ENCODE measurements at regions not wholly inside any gene's neighbourhood (a gene's known extent, or its start where the extent isn't known, plus 50 kb on each side); places are given as distances from the start of the nearest gene placed in this dataset.

DNA sequence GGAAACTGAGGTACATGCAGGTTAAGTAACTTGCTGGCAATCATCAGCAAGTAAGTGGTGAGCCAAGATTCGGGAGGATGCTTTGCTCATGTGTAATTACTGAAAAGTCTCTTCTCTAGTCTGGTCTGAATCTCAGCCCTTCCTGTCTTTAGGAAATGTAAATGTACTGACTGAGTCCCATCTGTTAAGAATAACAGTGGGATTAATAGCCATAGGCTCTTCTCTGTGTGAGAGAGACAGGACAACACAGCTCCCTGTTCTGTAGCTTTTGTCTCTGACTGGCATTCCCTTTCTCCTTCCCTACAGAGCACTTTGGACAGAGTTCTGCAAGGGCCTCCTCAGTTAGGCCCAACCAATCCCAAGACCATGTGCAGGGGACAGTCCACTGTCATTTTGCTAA lies 131.3 kb upstream of the OGFRL1 start:
- TF ChIP-seq TAF1 (IDR thresholded peaks at IDR 0.05; ENCODE audit: borderline replicate concordance, insufficient read depth, low read length) = no peak
- no peak for TF ChIP-seq FOXP2 (optimal IDR thresholded peaks at IDR 0.05; ENCODE audit: borderline replicate concordance, extremely low read depth, extremely low read length, insufficient read depth)
- TF ChIP-seq, protein P1, sequence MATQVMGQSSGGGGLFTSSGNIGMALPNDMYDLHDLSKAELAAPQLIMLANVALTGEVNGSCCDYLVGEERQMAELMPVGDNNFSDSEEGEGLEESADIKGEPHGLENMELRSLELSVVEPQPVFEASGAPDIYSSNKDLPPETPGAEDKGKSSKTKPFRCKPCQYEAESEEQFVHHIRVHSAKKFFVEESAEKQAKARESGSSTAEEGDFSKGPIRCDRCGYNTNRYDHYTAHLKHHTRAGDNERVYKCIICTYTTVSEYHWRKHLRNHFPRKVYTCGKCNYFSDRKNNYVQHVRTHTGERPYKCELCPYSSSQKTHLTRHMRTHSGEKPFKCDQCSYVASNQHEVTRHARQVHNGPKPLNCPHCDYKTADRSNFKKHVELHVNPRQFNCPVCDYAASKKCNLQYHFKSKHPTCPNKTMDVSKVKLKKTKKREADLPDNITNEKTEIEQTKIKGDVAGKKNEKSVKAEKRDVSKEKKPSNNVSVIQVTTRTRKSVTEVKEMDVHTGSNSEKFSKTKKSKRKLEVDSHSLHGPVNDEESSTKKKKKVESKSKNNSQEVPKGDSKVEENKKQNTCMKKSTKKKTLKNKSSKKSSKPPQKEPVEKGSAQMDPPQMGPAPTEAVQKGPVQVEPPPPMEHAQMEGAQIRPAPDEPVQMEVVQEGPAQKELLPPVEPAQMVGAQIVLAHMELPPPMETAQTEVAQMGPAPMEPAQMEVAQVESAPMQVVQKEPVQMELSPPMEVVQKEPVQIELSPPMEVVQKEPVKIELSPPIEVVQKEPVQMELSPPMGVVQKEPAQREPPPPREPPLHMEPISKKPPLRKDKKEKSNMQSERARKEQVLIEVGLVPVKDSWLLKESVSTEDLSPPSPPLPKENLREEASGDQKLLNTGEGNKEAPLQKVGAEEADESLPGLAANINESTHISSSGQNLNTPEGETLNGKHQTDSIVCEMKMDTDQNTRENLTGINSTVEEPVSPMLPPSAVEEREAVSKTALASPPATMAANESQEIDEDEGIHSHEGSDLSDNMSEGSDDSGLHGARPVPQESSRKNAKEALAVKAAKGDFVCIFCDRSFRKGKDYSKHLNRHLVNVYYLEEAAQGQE (IDR thresholded peaks at IDR 0.05; ENCODE audit: insufficient read depth in 1 of 2, low read depth in 2 of 2, low read length in 2 of 2) = no peak

DNA sequence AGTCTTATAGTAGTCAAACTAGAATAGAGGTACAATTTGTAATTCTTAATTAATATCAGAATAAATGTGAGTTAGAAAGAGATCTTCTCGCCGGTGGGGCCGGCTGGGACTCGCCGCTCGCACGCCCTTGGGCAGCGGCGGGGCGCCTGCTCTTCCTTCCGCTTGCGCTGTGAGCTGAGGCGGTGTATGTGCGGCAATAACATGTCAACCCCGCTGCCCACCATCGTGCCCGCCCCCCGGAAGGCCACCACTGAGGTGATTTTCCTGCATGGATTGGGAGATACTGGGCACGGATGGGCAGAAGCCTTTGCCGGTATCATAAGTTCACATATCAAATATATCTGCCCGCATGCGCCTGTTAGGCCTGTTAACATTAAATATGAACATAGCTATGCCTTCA lies 123.7 kb upstream of the OGFRL1 start:
- TF ChIP-seq FOXP2 (optimal IDR thresholded peaks at IDR 0.05; ENCODE audit: borderline replicate concordance, extremely low read depth, extremely low read length, insufficient read depth) = no peak
- TF ChIP-seq TAF1 (IDR thresholded peaks at IDR 0.05; ENCODE audit: borderline replicate concordance, insufficient read depth, low read length) = no peak
- TF ChIP-seq, protein P1 (IDR thresholded peaks at IDR 0.05; ENCODE audit: insufficient read depth in 1 of 2, low read depth in 2 of 2, low read length in 2 of 2) = no peak
- no peak for TF ChIP-seq POLR2AphosphoS5 (IDR thresholded peaks at IDR 0.05; ENCODE audit: low read depth, low read length)
- no peak for TF ChIP-seq SIN3A (IDR thresholded peaks at IDR 0.05; ENCODE audit: borderline replicate concordance, insufficient read depth, low read length)

DNA sequence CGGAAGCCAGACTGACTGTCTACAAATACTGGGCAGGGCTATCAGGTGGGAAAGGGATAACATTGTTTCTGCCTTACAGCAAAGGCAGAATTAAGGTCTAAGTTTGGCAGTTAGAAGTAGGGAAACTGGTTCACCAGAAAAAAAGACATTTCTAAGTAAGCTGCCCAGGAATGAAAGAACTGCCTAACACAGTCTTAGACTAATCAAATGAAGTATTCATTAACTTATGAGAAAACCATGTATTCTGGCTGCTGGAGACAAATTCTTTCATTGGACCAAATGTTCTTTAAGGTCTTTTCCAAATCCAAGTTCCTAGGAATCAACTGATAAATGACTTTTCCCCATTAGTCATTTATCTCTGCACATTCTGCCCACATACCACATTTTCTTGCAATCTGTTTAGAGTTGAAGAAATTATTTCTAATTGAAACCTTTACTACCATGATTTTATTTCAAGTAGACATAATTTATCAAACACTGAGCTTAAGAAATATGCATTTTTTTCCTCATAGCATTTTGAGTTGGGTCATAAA lies 120.3 kb upstream of the OGFRL1 start:
- TF ChIP-seq, protein P1 (IDR thresholded peaks at IDR 0.05; ENCODE audit: insufficient read depth in 1 of 2, low read depth in 2 of 2, low read length in 2 of 2) = no peak
- TF ChIP-seq TAF1 (IDR thresholded peaks at IDR 0.05; ENCODE audit: borderline replicate concordance, insufficient read depth, low read length) = no peak

DNA sequence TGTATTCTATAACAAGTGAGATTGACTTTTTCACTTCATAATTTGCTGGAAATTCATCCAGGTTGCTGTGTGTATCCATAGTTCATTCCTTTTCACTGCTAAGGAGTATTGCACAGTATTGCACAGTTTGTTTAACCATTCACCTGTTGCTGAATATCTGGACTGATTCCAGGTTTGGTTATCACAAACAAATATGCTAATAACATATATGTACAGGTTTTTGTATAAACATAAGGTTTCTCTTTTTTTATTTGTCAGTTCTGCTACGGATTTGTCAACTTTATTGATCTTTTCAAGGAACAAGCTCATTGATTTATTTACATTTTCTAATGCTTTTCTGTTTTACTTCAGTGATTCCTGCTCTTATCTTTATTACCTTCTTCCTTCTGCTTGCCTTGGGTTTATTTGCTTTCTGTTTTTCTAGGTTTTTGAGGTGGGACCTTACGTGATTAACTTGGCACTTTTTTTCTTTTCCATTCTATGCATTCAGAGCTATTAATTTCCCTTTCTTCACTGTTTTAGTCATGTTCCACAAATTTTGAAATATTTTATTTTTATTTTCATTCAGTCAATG lies 117.0 kb upstream of the OGFRL1 start:
- TF ChIP-seq FOXP2 (optimal IDR thresholded peaks at IDR 0.05; ENCODE audit: borderline replicate concordance, extremely low read depth, extremely low read length, insufficient read depth) (no peak), SIN3A (IDR thresholded peaks at IDR 0.05; ENCODE audit: borderline replicate concordance, insufficient read depth, low read length) (no peak), POLR2AphosphoS5 (IDR thresholded peaks at IDR 0.05; ENCODE audit: low read depth, low read length) (no peak), TAF1 (IDR thresholded peaks at IDR 0.05; ENCODE audit: borderline replicate concordance, insufficient read depth, low read length) (no peak)
- TF ChIP-seq, protein P1 (IDR thresholded peaks at IDR 0.05; ENCODE audit: insufficient read depth in 1 of 2, low read depth in 2 of 2, low read length in 2 of 2) = no peak

All from PFSK-1 (cell line).